ENCODE measurements at regions not wholly inside any gene's neighbourhood (a gene's known extent, or its start where the extent isn't known, plus 50 kb on each side); places are given as distances from the start of the nearest gene placed in this dataset.
"Not testable (repeated sequence)": the region's sequence is repeated elsewhere in the genome, so short reads cannot be mapped to it uniquely, and the experiment has no call there.

DNA sequence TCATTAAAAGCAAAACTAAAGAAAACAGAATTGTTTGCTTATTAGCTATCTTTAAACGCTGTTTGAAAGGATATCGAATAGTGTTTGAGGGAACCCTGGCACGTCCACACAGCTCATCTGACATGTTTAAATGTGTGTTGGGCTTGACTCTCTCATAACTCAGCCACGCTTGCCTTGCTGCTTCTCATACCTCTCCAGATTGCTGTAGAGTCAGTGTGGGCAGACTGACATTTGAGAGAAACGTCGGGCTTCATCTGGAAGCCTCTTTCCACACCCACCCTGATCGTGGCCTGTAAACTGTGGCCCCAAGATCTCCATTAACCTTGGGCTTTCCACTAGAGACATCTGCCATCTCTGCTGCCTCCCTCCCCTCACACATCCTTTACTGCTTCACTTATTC, 226.4 kb upstream of the PLGLB2 start:
- H3K36me3 Mint-ChIP-seq (ENCODE audit: insufficient read depth, unreplicated experiment); intact Hi-C loops (cut with micrococcal nuclease; ENCODE audit: unreplicated experiment); CTCF ChIA-PET; DNase-seq; H3K27ac Mint-ChIP-seq (ENCODE audit: unreplicated experiment); H3K27me3 Mint-ChIP-seq (ENCODE audit: unreplicated experiment); H3K4me1 Mint-ChIP-seq (ENCODE audit: low read depth, unreplicated experiment); H3K4me3 Mint-ChIP-seq (ENCODE audit: low read depth, unreplicated experiment); H3K9me3 Mint-ChIP-seq (ENCODE audit: low read depth, unreplicated experiment); BruUV-seq (replicated peaks): not testable (repeated sequence)

DNA sequence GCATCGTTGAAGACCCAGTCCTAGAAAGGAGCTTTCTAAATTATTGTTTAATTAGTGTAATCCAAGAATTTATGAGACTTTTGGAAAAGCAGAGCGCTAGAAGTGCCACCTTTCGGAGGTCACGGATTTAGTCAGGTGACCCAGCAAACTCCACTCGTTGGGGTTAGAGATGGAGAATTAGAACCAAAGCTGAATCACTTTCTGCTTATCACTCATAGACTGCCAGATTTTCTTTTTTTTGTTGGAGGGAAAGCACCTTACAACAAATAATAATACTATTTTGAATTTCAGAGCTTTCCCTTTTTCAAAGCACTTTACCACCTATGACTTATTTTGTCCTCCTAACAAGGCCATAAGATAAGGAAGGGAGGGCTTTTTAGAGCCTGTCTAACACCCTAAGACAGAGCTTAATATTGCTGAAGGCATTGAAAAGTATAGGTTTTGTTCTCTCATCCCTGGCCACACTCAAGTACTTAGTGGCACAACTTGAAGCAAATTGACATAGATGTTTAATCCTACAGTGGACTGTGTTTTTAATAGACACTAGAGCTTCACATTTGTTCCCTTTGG, 223.2 kb upstream of the PLGLB2 start:
- DNase-seq; H3K9me3 Mint-ChIP-seq (ENCODE audit: low read depth, unreplicated experiment); BruUV-seq (replicated peaks); intact Hi-C loops (cut with micrococcal nuclease; ENCODE audit: unreplicated experiment); H3K27ac Mint-ChIP-seq (ENCODE audit: unreplicated experiment); H3K27me3 Mint-ChIP-seq (ENCODE audit: unreplicated experiment); CTCF ChIA-PET; H3K4me3 Mint-ChIP-seq (ENCODE audit: low read depth, unreplicated experiment); H3K36me3 Mint-ChIP-seq (ENCODE audit: insufficient read depth, unreplicated experiment); H3K4me1 Mint-ChIP-seq (ENCODE audit: low read depth, unreplicated experiment): not testable (repeated sequence)

DNA sequence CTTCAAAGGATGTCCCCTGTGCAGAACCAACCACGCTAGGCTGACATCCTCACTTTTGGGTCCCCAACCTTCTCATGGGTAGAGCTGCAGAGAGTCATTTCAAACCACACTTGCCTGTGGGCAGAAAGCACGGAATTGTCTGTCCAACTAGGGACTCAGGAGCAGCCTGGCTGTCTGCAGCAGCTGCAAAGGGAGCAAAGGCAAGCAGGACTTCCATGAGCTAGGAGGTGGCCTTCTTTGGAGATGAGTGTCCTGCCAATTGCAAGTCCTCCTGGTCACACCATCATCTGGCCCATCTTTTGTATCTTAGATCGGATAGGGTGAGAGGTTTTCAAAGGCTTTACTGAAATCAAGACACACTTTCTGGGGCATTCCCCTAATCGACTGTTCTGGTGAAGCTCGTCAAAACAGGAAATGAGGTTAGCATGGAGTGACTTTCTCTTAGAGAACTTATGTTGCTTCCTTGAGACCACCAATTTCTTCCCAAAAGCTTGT, 222.3 kb upstream of the PLGLB2 start:
- H3K36me3 Mint-ChIP-seq (ENCODE audit: insufficient read depth, unreplicated experiment); DNase-seq; BruUV-seq (replicated peaks); intact Hi-C loops (cut with micrococcal nuclease; ENCODE audit: unreplicated experiment); H3K4me1 Mint-ChIP-seq (ENCODE audit: low read depth, unreplicated experiment); H3K27ac Mint-ChIP-seq (ENCODE audit: unreplicated experiment); H3K9me3 Mint-ChIP-seq (ENCODE audit: low read depth, unreplicated experiment); H3K4me3 Mint-ChIP-seq (ENCODE audit: low read depth, unreplicated experiment); CTCF ChIA-PET; H3K27me3 Mint-ChIP-seq (ENCODE audit: unreplicated experiment): not testable (repeated sequence)

DNA sequence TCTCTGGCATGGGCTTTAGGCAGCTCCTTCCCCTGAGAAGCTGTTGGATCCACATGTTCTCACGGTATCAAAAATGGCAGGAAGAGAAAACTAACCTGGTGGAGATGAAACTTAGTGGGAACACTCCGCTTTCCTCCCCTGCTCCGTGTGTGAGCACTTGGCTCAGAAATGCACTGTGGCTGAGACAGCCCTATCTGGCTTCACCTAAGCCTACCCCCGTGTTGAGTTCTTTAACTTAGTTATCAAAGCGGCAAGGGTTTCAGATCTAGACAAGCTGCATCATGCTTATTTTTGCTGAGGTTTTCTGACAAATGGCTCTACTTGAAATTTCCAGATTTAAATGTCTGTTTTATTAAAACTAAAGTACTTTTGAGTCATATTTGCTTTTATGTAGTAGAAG, 221.6 kb upstream of the PLGLB2 start:
- H3K27me3 Mint-ChIP-seq (ENCODE audit: unreplicated experiment); CTCF ChIA-PET; H3K9me3 Mint-ChIP-seq (ENCODE audit: low read depth, unreplicated experiment); H3K27ac Mint-ChIP-seq (ENCODE audit: unreplicated experiment); H3K4me3 Mint-ChIP-seq (ENCODE audit: low read depth, unreplicated experiment); DNase-seq; H3K36me3 Mint-ChIP-seq (ENCODE audit: insufficient read depth, unreplicated experiment); H3K4me1 Mint-ChIP-seq (ENCODE audit: low read depth, unreplicated experiment); BruUV-seq (replicated peaks); intact Hi-C loops (cut with micrococcal nuclease; ENCODE audit: unreplicated experiment): not testable (repeated sequence)

DNA sequence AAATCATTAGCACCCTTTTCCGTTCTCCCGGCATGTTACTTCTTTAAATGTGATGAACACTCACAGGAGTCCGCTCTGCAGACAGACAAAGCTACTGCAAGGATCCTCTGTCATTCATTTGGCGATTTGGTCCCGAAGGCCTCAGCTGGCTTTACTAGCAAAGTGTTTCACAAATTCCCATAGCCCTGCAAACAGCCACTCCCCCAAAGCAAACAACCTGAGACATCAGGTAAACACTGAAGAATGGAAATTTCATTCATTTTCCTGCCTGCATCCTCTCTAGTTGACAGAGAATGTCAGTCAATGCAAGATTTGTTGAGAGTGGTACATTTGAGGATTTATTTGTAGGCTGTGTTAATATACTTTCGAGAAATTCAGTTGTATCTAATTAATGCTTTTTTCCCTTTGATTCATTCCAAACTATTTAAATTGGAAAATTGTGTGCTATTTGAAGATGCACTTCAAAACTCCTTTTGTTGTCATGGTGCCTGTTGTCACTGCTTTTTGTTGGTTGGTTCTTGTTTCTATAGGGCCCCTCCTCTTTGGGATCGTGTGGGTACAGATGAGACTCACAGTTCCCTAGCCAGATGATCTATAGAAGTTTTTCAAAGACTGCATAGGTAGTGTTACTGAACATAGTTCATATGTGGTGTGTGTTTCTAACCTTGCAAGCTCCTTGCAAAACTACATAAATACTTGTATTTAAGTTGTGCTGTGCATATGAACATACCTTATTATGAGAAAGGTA, 215.7 kb upstream of the PLGLB2 start:
- H3K36me3 Mint-ChIP-seq (ENCODE audit: insufficient read depth, unreplicated experiment); BruUV-seq (replicated peaks); intact Hi-C loops (cut with micrococcal nuclease; ENCODE audit: unreplicated experiment); H3K27ac Mint-ChIP-seq (ENCODE audit: unreplicated experiment); DNase-seq; H3K4me3 Mint-ChIP-seq (ENCODE audit: low read depth, unreplicated experiment); CTCF ChIA-PET; H3K9me3 Mint-ChIP-seq (ENCODE audit: low read depth, unreplicated experiment); H3K27me3 Mint-ChIP-seq (ENCODE audit: unreplicated experiment); H3K4me1 Mint-ChIP-seq (ENCODE audit: low read depth, unreplicated experiment): not testable (repeated sequence)

DNA sequence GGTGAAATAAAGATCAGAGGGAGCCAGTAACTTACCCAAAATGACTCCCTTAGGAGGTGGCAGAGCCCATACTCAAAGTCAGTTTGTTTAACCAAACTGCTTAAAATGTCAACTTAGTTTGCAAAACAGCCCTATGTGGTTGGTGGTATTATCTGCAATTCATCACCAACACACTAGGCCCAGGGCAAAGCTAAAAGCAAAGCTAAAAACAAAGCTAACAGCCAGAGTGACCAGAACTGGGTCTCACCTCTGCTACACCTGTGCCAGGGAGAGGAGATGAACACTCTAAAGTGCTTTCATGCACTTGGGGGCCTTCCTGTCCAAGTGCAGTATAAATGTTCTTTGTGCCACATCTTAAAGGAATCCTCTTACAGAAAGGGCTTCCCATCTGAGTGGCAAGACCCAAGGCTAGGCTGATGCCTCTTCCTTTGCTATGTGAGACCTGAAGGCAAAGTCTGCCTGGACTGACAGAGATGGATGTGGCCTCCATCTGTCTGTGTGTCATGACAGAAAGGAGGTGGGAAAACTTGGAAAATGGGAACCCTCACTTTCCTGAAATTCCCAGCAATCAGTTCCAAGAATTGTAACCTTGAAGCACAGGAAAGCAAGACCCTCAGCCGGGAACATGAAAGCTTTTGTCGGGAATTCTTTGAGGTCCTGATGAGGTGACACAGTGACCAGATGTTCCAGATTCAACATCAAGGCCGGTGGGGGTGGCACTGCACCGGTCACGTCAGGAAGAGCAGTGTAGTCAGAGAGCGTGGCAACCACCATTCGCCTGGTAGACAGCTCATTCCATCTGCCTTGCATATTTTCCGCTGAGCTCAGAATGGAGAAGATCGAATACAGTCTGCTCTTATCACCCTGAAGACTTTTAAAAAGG, 214.3 kb upstream of the PLGLB2 start:
- H3K9me3 Mint-ChIP-seq (ENCODE audit: low read depth, unreplicated experiment); DNase-seq; BruUV-seq (replicated peaks); H3K4me3 Mint-ChIP-seq (ENCODE audit: low read depth, unreplicated experiment); H3K4me1 Mint-ChIP-seq (ENCODE audit: low read depth, unreplicated experiment); intact Hi-C loops (cut with micrococcal nuclease; ENCODE audit: unreplicated experiment); CTCF ChIA-PET; H3K27ac Mint-ChIP-seq (ENCODE audit: unreplicated experiment); H3K36me3 Mint-ChIP-seq (ENCODE audit: insufficient read depth, unreplicated experiment); H3K27me3 Mint-ChIP-seq (ENCODE audit: unreplicated experiment): not testable (repeated sequence)

DNA sequence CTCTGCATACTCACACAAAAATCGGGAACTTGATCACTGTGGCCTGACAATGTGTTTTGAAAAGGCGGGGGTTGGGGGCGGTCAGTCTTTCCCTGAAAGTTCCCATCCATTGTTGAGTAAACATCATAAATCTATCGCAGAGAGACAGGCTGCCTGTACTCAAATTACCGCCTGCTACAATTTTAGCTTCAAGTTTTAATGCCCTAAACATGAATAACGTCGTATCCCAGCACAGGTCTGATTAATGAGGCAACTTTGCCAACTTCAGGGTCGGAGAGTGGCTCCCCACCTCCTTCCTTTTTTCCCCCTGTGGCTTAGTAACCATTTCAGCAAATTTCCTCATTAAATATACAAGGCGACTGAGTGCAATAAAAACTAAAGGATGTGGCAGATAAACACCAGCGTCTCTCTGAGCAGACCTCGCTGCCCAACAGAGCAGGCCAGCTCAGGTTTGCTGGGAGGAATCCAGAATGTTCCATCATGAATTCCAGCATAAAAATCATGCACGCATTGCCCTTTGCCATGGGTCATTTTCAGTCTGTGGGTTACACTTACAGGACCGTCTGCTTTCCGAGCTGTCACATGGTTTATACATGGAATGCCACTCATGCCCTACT, 213.5 kb upstream of the PLGLB2 start:
- H3K27me3 Mint-ChIP-seq (ENCODE audit: unreplicated experiment); H3K4me1 Mint-ChIP-seq (ENCODE audit: low read depth, unreplicated experiment); H3K9me3 Mint-ChIP-seq (ENCODE audit: low read depth, unreplicated experiment); H3K4me3 Mint-ChIP-seq (ENCODE audit: low read depth, unreplicated experiment); H3K27ac Mint-ChIP-seq (ENCODE audit: unreplicated experiment); CTCF ChIA-PET; DNase-seq; H3K36me3 Mint-ChIP-seq (ENCODE audit: insufficient read depth, unreplicated experiment); intact Hi-C loops (cut with micrococcal nuclease; ENCODE audit: unreplicated experiment); BruUV-seq (replicated peaks): not testable (repeated sequence)

DNA sequence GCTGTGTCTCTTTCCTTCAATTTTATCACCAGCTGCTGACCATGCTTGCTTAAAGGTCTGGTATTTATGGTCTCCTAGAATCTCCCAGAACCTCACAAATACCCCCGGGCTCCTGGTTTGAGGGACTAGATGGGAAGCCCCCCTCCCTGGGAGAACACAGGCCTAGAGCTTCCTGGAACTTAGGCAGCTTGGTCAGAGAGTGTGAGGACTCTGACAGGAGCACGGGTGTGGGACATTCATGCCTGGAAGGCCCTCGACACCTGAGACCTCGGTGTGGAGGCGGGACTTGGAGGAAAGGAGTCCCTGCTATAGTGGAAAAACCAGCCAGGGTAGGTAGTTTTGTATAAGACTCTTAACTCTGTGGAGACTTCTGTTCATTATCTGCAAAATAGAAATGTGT, 211.5 kb upstream of the PLGLB2 start:
- H3K4me1 Mint-ChIP-seq (ENCODE audit: low read depth, unreplicated experiment); H3K9me3 Mint-ChIP-seq (ENCODE audit: low read depth, unreplicated experiment); intact Hi-C loops (cut with micrococcal nuclease; ENCODE audit: unreplicated experiment); H3K4me3 Mint-ChIP-seq (ENCODE audit: low read depth, unreplicated experiment); H3K27me3 Mint-ChIP-seq (ENCODE audit: unreplicated experiment); DNase-seq; CTCF ChIA-PET; H3K27ac Mint-ChIP-seq (ENCODE audit: unreplicated experiment); H3K36me3 Mint-ChIP-seq (ENCODE audit: insufficient read depth, unreplicated experiment); BruUV-seq (replicated peaks): not testable (repeated sequence)

DNA sequence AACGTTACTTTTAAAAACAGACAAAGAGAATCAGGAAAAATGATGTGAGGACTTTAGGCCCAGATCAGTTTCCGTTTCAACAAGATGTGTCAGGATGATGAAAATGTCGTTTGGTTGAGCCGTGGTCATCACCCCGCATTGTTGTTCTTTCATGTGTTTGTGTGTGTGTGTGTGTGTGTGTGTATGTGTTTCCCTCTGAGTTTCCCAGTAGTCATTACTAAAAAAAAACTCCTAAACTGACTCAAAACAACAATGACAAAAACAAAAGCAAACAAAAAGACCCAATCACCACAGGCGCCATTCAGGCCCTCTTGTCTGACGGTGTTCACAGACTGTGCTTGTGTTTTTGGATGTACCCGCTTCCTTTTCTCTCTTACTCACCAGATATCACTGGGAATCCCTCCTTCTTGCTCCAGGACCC, 210.6 kb upstream of the PLGLB2 start:
- DNase-seq; H3K4me3 Mint-ChIP-seq (ENCODE audit: low read depth, unreplicated experiment); H3K4me1 Mint-ChIP-seq (ENCODE audit: low read depth, unreplicated experiment); H3K9me3 Mint-ChIP-seq (ENCODE audit: low read depth, unreplicated experiment); H3K36me3 Mint-ChIP-seq (ENCODE audit: insufficient read depth, unreplicated experiment); intact Hi-C loops (cut with micrococcal nuclease; ENCODE audit: unreplicated experiment); BruUV-seq (replicated peaks); CTCF ChIA-PET; H3K27me3 Mint-ChIP-seq (ENCODE audit: unreplicated experiment); H3K27ac Mint-ChIP-seq (ENCODE audit: unreplicated experiment): not testable (repeated sequence)

Data from Calu3 (cell line).